GM19468 (cell line): ENCODE measurements at regions not wholly inside any gene's neighbourhood (a gene's known extent, or its start where the extent isn't known, plus 50 kb on each side); places are given as distances from the start of the nearest gene placed in this dataset.
A peak's percentile ranks its signal among the peaks of the same experiment; 100 is the strongest.

Source experiments
- ATAC-seq: cut with Tn5 transposase; IDR thresholded peaks from one replicate; pipeline ENCODE4 v1.9.1; 2021; ENCODE audit warnings: mild to moderate bottlenecking, moderate library complexity, moderate number of reproducible peaks; ENCODE audit not compliant: unreplicated experiment; ENCODE audit errors: extremely low read depth

DNA sequence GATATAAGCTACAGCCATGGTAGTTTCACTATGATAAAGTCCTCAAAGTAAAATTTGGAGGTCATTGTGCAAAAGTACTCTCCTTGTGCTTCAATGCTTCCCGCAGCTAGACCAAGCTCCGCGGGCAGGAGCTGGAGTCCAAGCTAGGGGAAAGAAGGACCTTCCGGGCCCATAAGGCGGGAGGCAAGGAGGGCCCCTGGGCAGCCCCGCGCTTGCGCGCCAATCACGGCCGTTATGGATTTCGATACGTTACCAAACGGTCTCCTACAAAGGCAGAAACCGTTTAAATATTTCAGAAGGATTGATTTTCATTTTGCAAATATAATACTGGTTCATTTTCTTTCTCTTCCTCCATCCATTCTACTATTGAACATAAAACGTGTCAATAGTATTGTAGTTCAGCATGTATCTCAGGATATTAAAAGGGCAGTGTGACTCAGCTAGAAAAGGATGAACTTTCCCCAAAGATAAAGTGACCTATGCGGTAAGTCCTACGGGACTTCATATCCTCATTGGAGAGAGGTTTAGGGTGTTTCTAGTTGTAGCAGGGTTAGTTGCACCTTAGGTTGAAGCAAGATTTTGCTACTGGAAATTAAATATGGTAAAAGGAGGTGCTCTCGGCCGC lies 128.0 kb downstream of the KIF20B start:
- no peak for ATAC-seq

DNA sequence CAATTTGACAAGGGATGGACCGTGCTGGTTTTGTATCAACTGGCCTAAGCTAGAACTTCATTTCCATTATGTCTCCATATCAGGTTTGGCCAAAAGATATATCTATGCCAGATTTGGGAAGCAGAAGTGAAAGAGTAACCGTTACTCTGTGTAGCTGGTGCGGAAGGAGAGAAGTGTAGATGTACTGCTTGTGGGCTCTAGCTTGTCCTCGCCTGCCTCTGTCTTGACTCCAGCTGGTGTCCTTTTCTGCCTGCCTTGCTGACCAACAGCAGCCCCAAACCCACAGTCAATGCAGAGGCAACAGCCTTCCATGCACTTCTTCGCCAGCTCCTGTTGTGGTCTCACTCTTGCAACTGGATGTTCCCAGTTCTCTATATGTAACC lies 128.5 kb downstream of the KIF20B start:
- no peak for ATAC-seq

DNA sequence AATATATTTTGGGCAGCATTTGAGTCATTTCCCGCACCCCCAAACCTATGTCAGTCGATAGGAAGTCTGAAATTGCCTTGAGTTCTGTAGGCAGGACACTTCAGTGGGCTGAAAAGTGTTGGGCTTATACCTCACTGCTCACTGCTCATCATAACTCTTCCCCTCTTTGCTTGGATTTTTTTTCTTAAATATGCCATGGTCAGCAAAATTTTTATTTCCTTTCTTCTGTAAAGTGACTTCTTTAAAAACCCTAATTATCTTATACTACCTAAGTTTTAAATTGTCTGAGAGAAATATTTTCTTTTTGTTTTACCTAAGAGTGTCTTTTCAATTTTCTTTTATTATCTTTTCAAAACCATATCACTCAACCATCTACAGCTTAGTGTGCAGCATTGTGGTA lies 129.2 kb downstream of the KIF20B start:
- no peak for ATAC-seq

DNA sequence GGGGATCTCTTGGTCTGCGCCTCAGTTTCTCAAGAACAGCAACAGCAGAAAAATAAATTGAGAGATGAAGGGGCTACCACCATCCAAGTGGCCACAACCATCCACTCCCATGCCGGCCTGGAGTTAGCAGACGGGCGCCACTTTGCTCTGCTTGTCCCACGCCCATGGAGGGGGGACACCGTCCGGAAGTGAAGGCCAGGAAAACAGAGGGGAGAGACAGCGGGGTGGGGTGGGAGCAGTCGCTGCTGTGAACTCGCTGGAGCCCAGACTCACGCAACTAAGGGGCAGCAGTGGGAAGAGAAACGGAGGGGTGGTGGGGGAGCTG lies 135.4 kb downstream of the KIF20B start:
- ATAC-seq, result no peak

DNA sequence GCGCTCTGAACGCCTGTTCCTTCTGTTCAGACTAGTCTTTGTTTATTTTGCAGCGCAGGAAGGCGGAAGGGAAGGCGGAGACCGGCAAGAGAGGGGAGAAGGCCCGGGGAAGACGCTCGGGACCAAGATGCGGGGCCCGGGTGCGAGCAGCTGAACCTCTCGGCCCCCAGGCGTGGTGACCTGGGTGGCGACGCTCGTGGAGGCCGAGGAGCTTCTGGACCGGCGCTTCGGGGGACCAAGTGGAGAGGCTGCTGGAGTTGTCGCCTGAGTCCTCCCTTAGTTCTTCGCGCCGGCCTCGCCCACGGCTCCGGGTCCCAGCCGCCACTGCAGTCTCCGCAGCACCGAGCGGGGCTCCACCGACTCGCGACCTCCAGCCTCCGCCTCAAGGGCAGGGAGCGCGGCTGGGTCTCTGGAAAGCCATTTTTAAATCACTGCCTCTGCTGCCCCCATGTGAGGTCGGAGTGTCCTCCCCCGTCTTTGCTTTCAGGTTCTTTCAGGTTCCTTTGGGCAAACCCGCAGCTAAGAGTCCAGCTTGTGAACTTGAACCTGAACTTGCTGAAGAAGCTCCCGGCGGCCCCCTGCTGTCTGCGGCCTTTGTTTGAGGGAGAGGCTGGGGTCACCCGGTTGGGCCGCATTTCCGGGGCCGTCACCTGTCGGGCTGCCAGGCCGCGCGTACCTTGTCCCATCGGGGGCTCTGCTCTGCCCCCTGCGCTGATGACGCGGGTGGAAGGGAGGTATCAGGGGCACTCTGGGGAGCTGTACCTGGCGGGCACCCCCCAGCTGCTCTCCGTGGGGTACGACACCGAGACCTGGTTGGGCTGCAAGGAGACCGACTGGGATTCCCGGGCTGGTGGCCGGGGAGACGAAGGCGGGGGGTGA lies 136.0 kb downstream of the KIF20B start:
- ATAC-seq, result no peak

DNA sequence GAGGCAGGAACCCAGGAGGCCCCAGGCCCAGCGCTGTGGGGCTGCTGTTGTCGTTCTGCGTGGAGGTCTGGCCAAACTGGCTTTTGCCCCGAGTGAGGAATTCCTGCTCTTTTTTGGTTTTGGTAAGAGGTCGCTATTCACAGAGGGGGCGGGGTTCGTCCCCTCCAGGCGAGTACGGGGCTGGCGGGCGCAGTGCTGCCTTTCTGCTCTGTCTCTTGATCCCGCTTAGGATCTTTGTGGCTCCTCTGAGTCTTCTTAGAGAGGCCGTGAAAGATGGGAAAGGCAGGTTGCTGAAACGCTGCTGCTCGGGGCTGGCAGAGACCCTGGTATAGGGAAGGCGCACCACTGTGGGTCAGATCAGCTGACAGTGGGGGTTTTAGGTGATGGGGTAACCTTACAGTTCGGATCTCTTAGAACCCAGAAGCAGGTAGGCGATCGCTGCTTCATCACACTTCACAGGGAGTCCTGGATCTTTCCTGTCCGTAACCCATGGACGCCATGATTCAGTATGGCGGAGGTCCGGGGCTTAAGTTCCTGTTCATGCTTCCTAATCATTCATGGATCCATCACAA lies 136.7 kb downstream of the KIF20B start:
- no peak for ATAC-seq

DNA sequence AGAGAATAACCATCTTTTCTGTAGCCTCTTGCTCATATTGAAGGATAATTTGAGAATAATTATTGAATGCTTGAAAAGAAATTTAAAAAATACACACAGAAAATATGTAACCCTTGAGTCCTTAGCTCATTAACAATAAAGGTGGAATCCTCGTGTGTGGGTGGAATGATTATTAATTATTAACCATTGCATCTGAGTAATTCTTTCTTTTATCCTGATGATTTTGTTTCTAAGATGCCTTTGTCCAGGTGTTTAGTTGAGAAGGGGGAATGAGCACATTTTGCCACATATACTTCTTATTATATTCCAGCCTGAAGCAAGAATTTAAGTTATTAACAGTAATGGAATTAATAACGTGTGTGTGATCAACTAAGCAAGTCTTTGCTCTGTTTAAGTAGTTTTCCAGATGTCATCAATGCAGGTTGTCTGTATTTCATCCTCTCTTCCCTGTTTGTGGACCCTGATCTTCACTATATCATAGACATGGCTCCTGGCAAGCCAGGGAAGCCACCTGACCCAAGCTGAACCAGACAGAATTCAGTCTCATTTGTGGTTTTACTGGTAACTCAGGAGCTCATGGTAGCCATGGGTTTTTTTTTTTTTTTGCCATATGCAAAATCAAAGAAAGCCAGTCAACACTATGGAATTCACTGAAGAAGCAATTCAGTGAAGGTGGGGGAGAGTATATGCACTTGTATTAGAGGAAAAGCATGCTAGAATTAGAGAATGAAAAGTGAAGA lies 144.3 kb downstream of the KIF20B start:
- no peak for ATAC-seq

DNA sequence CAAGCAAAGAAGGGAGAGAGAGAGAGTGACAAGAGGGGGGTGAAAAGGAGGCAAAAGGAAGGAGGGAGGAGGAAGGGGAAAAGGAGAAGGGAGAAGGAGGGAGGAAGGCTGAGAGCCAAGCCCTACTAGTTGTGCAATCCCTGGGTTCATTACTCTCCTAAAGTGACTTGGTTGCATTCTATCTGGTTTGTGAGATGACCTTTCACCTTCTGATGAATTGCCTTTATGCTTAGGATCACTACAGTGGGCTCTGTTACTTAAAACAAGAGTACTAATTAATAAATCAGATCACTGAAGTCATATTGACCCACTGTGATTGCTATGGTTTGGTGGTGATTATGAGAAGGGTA lies 144.9 kb downstream of the KIF20B start:
- ATAC-seq, result no peak

DNA sequence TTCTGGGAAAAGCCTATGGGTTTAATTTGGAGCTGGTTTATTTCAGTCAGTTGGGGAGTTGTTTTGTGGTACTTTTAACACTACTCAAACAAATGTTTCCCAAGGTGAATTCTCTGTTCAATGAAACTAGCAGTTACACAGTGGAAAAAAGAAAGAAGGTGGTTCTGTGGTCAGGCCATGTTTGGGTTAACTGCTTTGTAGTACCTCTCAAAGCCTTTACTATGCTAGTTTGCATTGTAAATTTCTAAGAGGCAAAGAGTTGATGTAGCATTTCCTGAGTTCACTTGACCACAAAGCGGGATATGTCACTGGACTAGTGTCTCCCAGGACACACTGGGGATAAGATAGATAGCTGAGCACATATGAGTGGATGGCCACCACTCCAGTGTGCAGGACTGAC lies 145.4 kb downstream of the KIF20B start:
- ATAC-seq, result no peak

DNA sequence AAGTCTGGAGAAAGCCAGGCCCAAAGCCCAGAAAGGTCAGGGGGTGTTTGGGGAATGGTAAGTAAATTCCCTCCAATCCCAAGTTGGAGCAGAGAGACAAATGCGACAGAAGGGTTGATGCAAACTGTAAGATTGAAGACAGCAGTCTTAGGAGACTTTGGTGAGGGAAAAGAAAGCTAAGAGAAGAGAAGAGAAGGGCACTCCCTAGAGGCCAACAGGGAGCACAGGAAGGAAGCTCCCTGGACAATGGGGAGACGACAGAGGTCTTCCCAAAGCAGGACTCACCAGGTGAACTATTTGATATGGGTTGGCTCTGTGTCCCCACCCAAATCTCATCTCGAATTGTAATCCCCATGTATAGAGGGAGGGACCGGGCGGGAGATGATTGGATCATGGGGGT lies 151.5 kb downstream of the KIF20B start:
- ATAC-seq, result no peak

DNA sequence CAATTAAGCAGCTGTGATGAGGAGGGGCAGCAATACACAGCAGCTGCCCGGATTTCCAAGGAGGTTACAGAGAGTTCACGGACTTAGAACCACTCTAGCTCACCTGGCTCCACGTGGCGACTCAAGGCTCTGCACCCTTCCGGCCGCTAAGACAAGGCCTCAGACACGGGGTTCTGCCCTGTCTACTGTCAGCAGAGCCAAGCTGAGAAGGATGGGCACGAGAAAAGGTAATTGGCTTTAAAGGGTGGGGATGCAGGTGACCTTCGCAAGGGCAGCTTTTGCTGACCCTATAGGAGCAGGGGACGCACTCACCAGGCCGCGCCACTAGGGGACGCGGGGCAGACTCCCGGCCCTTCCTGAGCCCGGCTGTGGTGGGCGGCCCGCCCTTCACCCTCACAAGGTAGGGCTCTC lies 152.4 kb downstream of the KIF20B start:
- ATAC-seq, result no peak

DNA sequence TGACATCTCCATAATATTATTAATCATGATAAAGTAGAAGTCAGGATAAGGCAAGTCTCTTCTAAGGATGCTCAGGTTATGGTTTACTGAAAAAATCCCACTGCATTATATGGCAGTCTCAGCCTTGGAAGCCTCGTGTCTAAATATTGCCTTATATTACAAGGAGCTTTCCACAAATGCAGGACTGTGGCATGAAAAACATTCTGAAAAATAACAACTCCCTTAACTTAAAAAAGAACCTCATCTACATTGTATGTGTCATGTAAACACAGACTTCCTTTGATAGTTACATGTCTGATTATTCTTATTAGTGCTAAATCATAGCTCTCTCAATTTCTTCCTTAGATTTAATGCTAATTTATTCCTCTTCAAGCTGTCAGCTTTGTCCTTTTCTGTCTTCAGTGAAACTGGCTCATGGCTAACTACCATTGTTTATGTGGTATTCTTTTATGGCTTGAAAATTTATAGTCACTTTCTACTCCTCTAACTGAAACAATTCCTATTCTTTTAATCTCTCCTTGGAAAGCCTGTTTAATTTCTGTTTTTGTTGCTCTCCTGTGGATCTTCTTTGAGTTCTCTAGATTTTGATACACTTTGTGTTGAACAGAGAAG lies 156.1 kb downstream of the KIF20B start:
- ATAC-seq, result no peak

DNA sequence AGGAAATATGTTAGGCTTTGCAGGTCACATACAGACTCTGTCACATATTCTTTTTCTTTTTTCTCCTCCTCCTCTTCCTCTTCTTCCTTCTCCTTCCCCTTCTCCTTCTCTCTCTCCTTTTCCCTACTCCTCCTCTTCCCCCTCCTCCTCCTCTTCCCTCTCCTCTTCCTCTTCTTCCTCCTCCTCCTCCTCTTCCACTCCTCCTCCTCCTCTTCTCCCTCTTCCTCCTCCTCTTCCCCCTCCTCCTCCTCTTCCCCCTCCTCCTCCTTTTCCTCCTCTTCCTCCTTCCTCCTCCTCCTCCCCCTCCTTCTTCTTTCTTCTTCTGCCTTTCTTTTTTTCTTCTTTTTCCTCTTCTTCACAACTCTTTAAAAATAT lies 159.8 kb downstream of the KIF20B start:
- ATAC-seq, result no peak

DNA sequence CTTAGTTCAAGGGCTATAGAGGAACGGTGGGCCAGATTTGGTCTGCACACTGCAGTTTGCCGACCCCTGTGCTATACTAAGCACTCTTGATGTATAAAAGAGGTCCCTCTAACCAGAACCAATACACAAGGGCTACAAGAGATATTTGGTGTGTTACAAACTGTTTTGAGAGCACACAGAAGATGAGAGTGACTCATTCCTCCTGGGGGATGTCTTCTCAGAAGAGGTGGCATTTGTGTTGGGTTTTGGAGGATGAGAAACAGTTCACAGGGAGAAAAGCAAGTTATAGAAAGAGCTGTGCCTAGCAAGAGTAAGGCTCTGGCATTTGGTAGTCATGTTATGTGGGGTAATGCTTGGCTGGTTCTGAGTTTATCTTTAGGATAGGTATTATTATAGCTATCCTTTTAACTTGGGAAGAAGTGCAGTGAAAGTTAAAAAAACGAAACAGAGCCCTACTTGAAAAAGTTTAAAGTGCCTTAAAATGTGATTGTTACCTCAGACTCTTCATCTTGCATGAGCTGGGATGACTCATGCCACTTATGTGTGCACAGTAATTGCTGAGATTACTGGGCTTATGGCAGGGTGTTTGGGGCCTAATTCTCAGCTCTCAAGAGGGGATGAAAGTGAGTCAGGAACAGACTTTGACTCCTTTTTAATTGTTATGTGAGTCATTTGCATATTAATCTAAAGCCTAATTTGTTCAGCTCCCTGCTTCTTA lies 160.4 kb downstream of the KIF20B start:
- ATAC-seq, result no peak

DNA sequence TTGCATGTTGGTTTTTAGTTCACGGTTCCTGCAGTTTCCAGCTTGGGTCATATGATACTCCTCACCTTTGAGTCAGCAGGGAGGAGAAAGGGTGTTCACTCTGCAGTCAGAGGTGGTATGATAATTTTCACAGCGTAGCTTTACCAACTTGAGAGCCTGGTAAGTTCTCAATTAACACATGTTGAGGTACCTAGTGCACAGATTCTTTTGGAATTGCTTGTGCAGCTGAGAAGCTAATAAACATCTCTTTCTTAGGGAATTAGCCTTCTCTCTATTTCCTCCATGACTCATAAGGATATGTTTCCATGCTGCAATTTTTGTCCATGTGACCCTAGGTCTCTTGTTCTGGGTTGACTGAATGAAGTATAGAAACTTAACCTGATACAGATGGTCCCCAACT lies 166.6 kb downstream of the KIF20B start:
- ATAC-seq, result no peak

DNA sequence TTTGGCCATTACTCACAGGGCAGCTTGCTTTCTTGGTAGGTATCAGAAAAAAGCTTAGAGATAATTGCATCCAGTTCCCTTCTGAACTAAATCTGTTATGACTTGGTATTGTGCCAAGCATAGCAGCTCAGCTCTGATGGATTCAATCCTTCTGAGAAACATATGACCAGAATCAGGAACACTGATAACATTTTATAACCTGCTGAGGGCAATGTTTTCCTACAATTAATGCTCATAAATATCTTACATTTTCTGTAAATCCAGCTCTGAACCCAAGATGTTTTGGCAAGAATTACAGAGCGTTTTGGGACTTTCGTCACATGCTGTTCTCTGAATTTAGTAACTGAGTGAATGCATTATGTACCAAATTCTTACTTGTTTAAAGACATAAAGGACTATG lies 167.8 kb downstream of the KIF20B start:
- ATAC-seq, result no peak

DNA sequence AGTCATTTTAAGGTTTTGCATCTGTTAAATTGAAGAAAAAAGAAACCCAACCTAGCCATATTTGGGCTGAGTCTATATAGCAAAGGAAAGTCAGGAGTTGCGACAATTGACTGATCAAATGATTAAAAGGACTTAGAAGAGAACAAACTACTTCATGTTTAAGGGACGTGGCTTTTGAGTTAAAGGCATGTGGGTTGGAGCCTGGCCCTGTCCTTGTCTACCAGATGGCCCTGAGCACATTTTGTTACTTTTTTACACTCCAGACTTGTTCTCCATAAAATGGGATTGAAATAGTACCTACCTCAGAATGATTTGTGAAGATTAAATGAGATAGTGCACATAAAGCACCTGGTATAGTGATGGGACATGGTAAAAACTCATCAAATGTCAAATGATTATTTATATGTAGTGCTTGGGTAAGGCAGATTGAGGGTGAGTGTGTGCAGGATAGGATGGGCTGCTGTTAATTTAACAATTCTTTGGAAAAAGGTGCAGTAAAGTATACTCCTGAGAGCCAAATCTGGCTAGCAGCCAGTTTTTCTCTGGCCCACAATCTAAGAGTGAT lies 168.3 kb downstream of the KIF20B start:
- ATAC-seq, result no peak

DNA sequence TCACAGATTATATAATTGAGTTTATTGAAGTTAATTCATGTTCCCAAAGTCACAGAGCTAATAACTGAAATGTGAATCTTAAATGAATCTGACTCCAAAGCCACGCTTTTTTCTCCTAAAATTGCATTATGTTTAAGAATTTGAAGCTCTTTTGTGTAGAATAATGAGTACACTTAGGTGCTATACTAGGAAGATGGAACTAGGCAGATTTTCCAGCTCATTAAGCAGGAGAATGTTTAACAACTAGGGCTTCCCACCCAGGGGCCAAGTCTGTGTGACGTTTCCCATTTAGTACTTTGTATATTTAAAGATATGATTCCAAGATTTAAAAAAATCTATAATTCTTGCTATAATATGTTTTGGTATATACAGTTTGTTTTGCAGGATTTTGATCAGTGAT lies 169.5 kb downstream of the KIF20B start:
- ATAC-seq, result no peak

DNA sequence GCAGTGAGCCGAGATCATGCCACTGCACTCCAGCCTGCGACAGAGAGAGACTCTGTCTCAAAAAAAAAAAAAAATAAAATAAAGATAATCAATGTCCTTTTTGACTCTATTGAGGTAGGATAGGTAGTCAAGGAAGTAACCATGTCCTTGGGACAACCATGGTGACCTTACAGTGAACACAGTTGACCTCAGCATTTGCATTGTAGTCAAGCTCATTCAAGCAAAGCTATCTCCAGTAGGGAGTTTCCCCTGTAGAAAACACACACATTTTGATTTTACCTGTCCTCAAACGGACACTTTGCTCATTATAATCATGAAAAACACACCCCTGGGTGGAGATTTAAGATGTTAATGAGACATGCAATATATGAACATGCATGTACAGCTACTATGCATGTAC lies 171.7 kb downstream of the KIF20B start:
- peak; percentile 40 for ATAC-seq

DNA sequence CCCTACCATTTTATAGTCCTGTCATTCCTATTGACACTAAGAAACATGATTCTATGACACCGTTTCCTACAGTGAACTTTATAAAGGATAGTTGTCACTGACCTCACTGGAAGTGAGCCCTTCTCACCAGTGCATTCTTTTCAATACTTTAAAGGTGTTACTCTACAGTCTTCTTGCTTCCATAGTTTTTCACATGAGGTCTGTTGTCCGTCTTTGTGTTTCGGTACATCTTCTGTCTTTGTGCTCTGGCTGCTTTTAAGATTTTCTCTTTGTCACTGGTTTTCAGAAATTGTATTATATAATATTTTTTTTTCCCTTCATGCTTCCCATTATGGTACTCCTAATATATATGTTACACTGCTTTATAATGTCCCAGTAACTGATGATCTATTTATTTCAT lies 174.2 kb downstream of the KIF20B start:
- no peak for ATAC-seq
